Keratinocyte (primary cell): ENCODE measurements at regions not wholly inside any gene's neighbourhood (a gene's known extent, or its start where the extent isn't known, plus 50 kb on each side); places are given as distances from the start of the nearest gene placed in this dataset.
"Not testable (repeated sequence)": the region's sequence is repeated elsewhere in the genome, so short reads cannot be mapped to it uniquely, and the experiment has no call there.

ENCODE experiments used
- DNase-seq: peaks from one replicate; pipeline ENCODE4 v3.0.0-alpha.2; 2011; ENCODE audit warnings: low read depth, missing footprints, low spot score
- FAIRE-seq: peaks from 2 replicates; lab custom pipeline; 2011; peaks lifted over from hg19 to GRCh38; lab: Jason Lieb, UNC
- H2AFZ ChIP-seq: 2 replicates; pipeline ENCODE4 v1.6.0; 2012; ENCODE audit warnings: low read length, control low read depth, inconsistent platforms; ENCODE audit not compliant: control insufficient read depth
- H3K27ac ChIP-seq: 2 replicates; pipeline ENCODE4 v1.5.1; 2011; ENCODE audit warnings: low read length; ENCODE audit not compliant: control insufficient read depth, insufficient read depth
- H3K27me3 ChIP-seq: 3 replicates; pipeline ENCODE4 v1.6.0; 2011; ENCODE audit warnings: low read length; ENCODE audit not compliant: control insufficient read depth, insufficient read depth; ENCODE audit errors: extremely low read depth
- H3K36me3 ChIP-seq, 2 experiments: 2 replicates in 1 of 2; 3 replicates in 1 of 2; pipeline ENCODE4 v1.5.1; 2011; ENCODE audit warnings: low read length in 2 of 2, mild to moderate bottlenecking in 1 of 2; ENCODE audit not compliant: control insufficient read depth in 2 of 2, insufficient read depth in 2 of 2; ENCODE audit errors: extremely low read depth in 1 of 2
- H3K4me1 ChIP-seq: 3 replicates; pipeline ENCODE4 v1.5.1; 2011; ENCODE audit warnings: low read length; ENCODE audit not compliant: control insufficient read depth, insufficient read depth; ENCODE audit errors: extremely low read depth
- H3K4me2 ChIP-seq: 3 replicates; pipeline ENCODE4 v1.6.0; 2011; ENCODE audit warnings: low read depth, low read length; ENCODE audit not compliant: control insufficient read depth, insufficient read depth; ENCODE audit errors: extremely low read depth
- H3K4me3 ChIP-seq, 3 experiments: fragments of 200-600 bp in 1 of 3; sonication (generic) in 1 of 3; 2 replicates in 2 of 3; 3 replicates in 1 of 3; pipeline ENCODE4 v1.5.1; 2011 to 2016; ENCODE audit warnings: low read length in 3 of 3, mild to moderate bottlenecking in 3 of 3, control low read depth in 2 of 3, inconsistent platforms in 1 of 3, low read depth in 1 of 3, mixed read lengths in 1 of 3, mixed run types in 1 of 3, moderate library complexity in 1 of 3; ENCODE audit not compliant: control insufficient read depth in 2 of 3, insufficient read depth in 2 of 3; ENCODE audit errors: extremely low read depth in 1 of 3
- H3K79me2 ChIP-seq: 2 replicates; pipeline ENCODE4 v1.6.0; 2012; ENCODE audit warnings: low read length; ENCODE audit not compliant: control insufficient read depth, insufficient read depth
- H3K9ac ChIP-seq: 3 replicates; pipeline ENCODE4 v1.6.0; 2011; ENCODE audit warnings: low read length; ENCODE audit not compliant: control insufficient read depth, insufficient read depth; ENCODE audit errors: extremely low read depth
- H3K9me1 ChIP-seq: 3 replicates; pipeline ENCODE4 v1.6.0; 2011; ENCODE audit warnings: low read length; ENCODE audit not compliant: control insufficient read depth, insufficient read depth; ENCODE audit errors: extremely low read depth
- H3K9me3 ChIP-seq: 2 replicates; pipeline ENCODE4 v1.5.1; 2012; ENCODE audit warnings: low read depth, low read length; ENCODE audit not compliant: control insufficient read depth
- H4K20me1 ChIP-seq: 3 replicates; pipeline ENCODE4 v1.6.0; 2011; ENCODE audit warnings: low read length; ENCODE audit not compliant: control insufficient read depth, insufficient read depth; ENCODE audit errors: extremely low read depth
- dilution Hi-C: fragments of 300-500 bp; cut with MboI; formaldehyde crosslinking; loops from one replicate; pipeline ENCODE4 v1.7.0; 2020; ENCODE audit warnings: low sequenced_read_pairs; ENCODE audit not compliant: extremely low pct_ligation_motif_present

- H3K79me2 ChIP-seq, H3K27ac ChIP-seq, FAIRE-seq, H3K9me3 ChIP-seq, H4K20me1 ChIP-seq, H3K27me3 ChIP-seq, H2AFZ ChIP-seq, H3K9ac ChIP-seq, H3K9me1 ChIP-seq, H3K4me2 ChIP-seq, dilution Hi-C loops, H3K36me3 ChIP-seq, H3K4me1 ChIP-seq, DNase-seq, H3K4me3 ChIP-seq: not testable (repeated sequence)
Measured at GRCh38 chr20:30333744-30334143, 923.7 kb upstream of the DEFB115 start.

GRCh38 chr20:30337556-30337955, 919.9 kb upstream of the DEFB115 start:
- H3K27me3 ChIP-seq, H2AFZ ChIP-seq, H3K4me2 ChIP-seq, H3K4me3 ChIP-seq, dilution Hi-C loops, H4K20me1 ChIP-seq, H3K4me1 ChIP-seq, H3K9me3 ChIP-seq, H3K9ac ChIP-seq, FAIRE-seq, H3K36me3 ChIP-seq, H3K27ac ChIP-seq, H3K9me1 ChIP-seq, H3K79me2 ChIP-seq, DNase-seq: not testable (repeated sequence)

- H3K4me2 ChIP-seq, FAIRE-seq, H3K79me2 ChIP-seq, H2AFZ ChIP-seq, H3K9me1 ChIP-seq, H3K27me3 ChIP-seq, H3K36me3 ChIP-seq, H3K4me1 ChIP-seq, DNase-seq, H3K9ac ChIP-seq, H4K20me1 ChIP-seq, dilution Hi-C loops, H3K4me3 ChIP-seq, H3K27ac ChIP-seq, H3K9me3 ChIP-seq: not testable (repeated sequence)
Measured at GRCh38 chr20:30348932-30349331, 908.5 kb upstream of the DEFB115 start.
